HEK293 (cell line): ENCODE measurements at regions not wholly inside any gene's neighbourhood (a gene's known extent, or its start where the extent isn't known, plus 50 kb on each side); places are given as distances from the start of the nearest gene placed in this dataset.

Source experiments
- CTCF ChIA-PET: fragments of 350-600 bp; formaldehyde crosslinking; extraction: SDS; loops from one replicate; lab custom pipeline; 2021; ENCODE audit warnings: antibody characterized with exemption; lab: Yijun Ruan, JAX
- POLR2A ChIA-PET: fragments of 300-600 bp; formaldehyde crosslinking; extraction: SDS; loops from one replicate; lab custom pipeline; 2020; ENCODE audit warnings: antibody characterized with exemption, inconsistent platforms; lab: Yijun Ruan, JAX
- H3K27ac ChIP-seq: fragments of 200-500 bp; sonication (Bioruptor generic); 2 replicates; pipeline ENCODE4 v1.5.1; 2014; ENCODE audit warnings: low read depth, low read length, control low read depth, inconsistent platforms; ENCODE audit errors: extremely low read depth
- H3K36me3 ChIP-seq, 2 experiments: fragments of 200-500 bp in 1 of 2; sonication (Bioruptor generic) in 1 of 2; 1 replicate in 1 of 2; 2 replicates in 1 of 2; pipeline ENCODE4 v1.5.1; 2014 to 2017; ENCODE audit warnings: inconsistent platforms in 2 of 2, low read length in 2 of 2; ENCODE audit not compliant: control insufficient read depth in 2 of 2, insufficient read depth in 1 of 2
- H3K4me1 ChIP-seq: fragments of 200-500 bp; sonication (Bioruptor generic); 2 replicates; pipeline ENCODE4 v1.5.1; 2014; ENCODE audit warnings: mild to moderate bottlenecking, low read length, inconsistent platforms; ENCODE audit not compliant: control insufficient read depth, insufficient read depth
- H3K4me3 ChIP-seq: 2 replicates; pipeline ENCODE4 v1.5.1; 2011; ENCODE audit warnings: low read depth, mild to moderate bottlenecking, control low read depth, low read length, moderate library complexity
- H3K9me3 ChIP-seq: fragments of 200-500 bp; sonication (Bioruptor generic); 2 replicates; pipeline ENCODE4 v1.5.1; 2014; ENCODE audit warnings: low read depth, low read length, inconsistent platforms; ENCODE audit not compliant: control insufficient read depth, insufficient read depth
- ELK4 ChIP-seq: IDR thresholded peaks from 2 replicates; pipeline ENCODE4 v1.6.1; 2011; ENCODE audit warnings: mild to moderate bottlenecking, low read depth, low read length, borderline replicate concordance
- HOXD13 ChIP-seq: sonication (generic); formaldehyde crosslinking; IDR thresholded peaks from 2 replicates; pipeline ENCODE4 v1.8.0; 2022; ENCODE audit warnings: missing genetic modification reagents, borderline replicate concordance
- PBX3 ChIP-seq: sonication (generic); formaldehyde crosslinking; IDR thresholded peaks from 2 replicates; pipeline ENCODE4 v1.8.1; 2022; ENCODE audit warnings: mild to moderate bottlenecking, moderate library complexity, missing genetic modification reagents
- PRDM4 ChIP-seq: fragments of 450-650 bp; formaldehyde crosslinking; IDR thresholded peaks from 2 replicates; pipeline ENCODE4 v1.5.1; 2017; ENCODE audit warnings: missing biosample characterization, missing genetic modification characterization
- PRDM6 ChIP-seq: fragments of 450-650 bp; formaldehyde crosslinking; IDR thresholded peaks from 2 replicates; pipeline ENCODE4 v1.5.1; 2017; ENCODE audit warnings: missing biosample characterization, missing genetic modification characterization
- RBAK ChIP-seq: fragments of 450-650 bp; formaldehyde crosslinking; IDR thresholded peaks from 2 replicates; pipeline ENCODE4 v1.5.1; 2016; ENCODE audit warnings: missing biosample characterization, missing genetic modification characterization
- SCRT1 ChIP-seq: fragments of 450-650 bp; formaldehyde crosslinking; IDR thresholded peaks from 2 replicates; pipeline ENCODE4 v1.5.1; 2016; ENCODE audit warnings: missing biosample characterization, missing genetic modification characterization, borderline replicate concordance
- SCRT2 ChIP-seq: fragments of 450-650 bp; formaldehyde crosslinking; IDR thresholded peaks from 2 replicates; pipeline ENCODE4 v1.5.1; 2016; ENCODE audit warnings: missing biosample characterization, missing genetic modification characterization
- YY2 ChIP-seq: fragments of 450-650 bp; formaldehyde crosslinking; IDR thresholded peaks from 2 replicates; pipeline ENCODE4 v1.5.1; 2016; ENCODE audit warnings: missing biosample characterization, missing genetic modification characterization
- ZBTB48 ChIP-seq: fragments of 450-650 bp; formaldehyde crosslinking; IDR thresholded peaks from 2 replicates; pipeline ENCODE4 v1.5.1; 2016; ENCODE audit warnings: missing biosample characterization, missing genetic modification characterization
- ZIC2 ChIP-seq: fragments of 450-650 bp; formaldehyde crosslinking; IDR thresholded peaks from 2 replicates; pipeline ENCODE4 v1.5.1; 2016; ENCODE audit warnings: missing biosample characterization, missing genetic modification characterization
- ZNF174 ChIP-seq: fragments of 450-650 bp; formaldehyde crosslinking; IDR thresholded peaks from 2 replicates; pipeline ENCODE4 v1.5.0; 2017; ENCODE audit warnings: missing biosample characterization, mild to moderate bottlenecking, missing genetic modification characterization
- ZNF19 ChIP-seq: fragments of 450-650 bp; formaldehyde crosslinking; IDR thresholded peaks from 2 replicates; pipeline ENCODE4; 2016; ENCODE audit warnings: missing biosample characterization, missing genetic modification characterization, low read depth
- ZNF280D ChIP-seq: fragments of 450-650 bp; formaldehyde crosslinking; IDR thresholded peaks from 2 replicates; pipeline ENCODE4 v1.5.1; 2016; ENCODE audit warnings: missing biosample characterization, missing genetic modification characterization
- ZNF292 ChIP-seq: fragments of 450-650 bp; formaldehyde crosslinking; IDR thresholded peaks from 2 replicates; pipeline ENCODE4 v1.5.1; 2016; ENCODE audit warnings: low read depth, missing biosample characterization, missing genetic modification characterization, borderline replicate concordance
- ZNF37A ChIP-seq: fragments of 450-650 bp; IDR thresholded peaks from 2 replicates; pipeline ENCODE4 v1.5.1; 2018; ENCODE audit warnings: missing biosample characterization, missing genetic modification characterization
- ZNF404 ChIP-seq: fragments of 450-650 bp; formaldehyde crosslinking; IDR thresholded peaks from 2 replicates; pipeline ENCODE4 v1.5.1; 2017; ENCODE audit warnings: missing biosample characterization, missing genetic modification characterization
- ZNF423 ChIP-seq: fragments of 450-650 bp; formaldehyde crosslinking; IDR thresholded peaks from 2 replicates; pipeline ENCODE4 v1.5.1; 2016; ENCODE audit warnings: missing biosample characterization, missing genetic modification characterization
- ZNF510 ChIP-seq: fragments of 450-650 bp; formaldehyde crosslinking; IDR thresholded peaks from 2 replicates; pipeline ENCODE4 v1.5.1; 2018; ENCODE audit warnings: mild to moderate bottlenecking, missing genetic modification characterization, missing biosample characterization; ENCODE audit not compliant: insufficient replicate concordance
- ZNF514 ChIP-seq: fragments of 450-650 bp; formaldehyde crosslinking; IDR thresholded peaks from 2 replicates; pipeline ENCODE4 v1.5.1; 2016; ENCODE audit warnings: missing biosample characterization, missing genetic modification characterization
- ZNF654 ChIP-seq: fragments of 450-650 bp; formaldehyde crosslinking; IDR thresholded peaks from 2 replicates; pipeline ENCODE4 v1.5.1; 2016; ENCODE audit warnings: low read depth, missing biosample characterization, missing genetic modification characterization
- ZNF664 ChIP-seq: fragments of 450-650 bp; formaldehyde crosslinking; IDR thresholded peaks from 2 replicates; pipeline ENCODE4 v1.5.1; 2016; ENCODE audit warnings: missing biosample characterization, missing genetic modification characterization
- ZNF707 ChIP-seq: fragments of 450-650 bp; formaldehyde crosslinking; IDR thresholded peaks from 2 replicates; pipeline ENCODE4 v1.5.1; 2016; ENCODE audit warnings: missing biosample characterization, missing genetic modification characterization
- ZNF768 ChIP-seq: fragments of 450-650 bp; formaldehyde crosslinking; IDR thresholded peaks from 2 replicates; pipeline ENCODE4 v1.5.1; 2018; ENCODE audit warnings: missing biosample characterization, mild to moderate bottlenecking, missing genetic modification characterization

GRCh38 chr10:52951824-52952223 lies 179.2 kb upstream of the MBL2 start:
- no peaks in the 10 kb centered on the region for H3K36me3 ChIP-seq
- no peaks in the 10 kb centered on the region for H3K4me1 ChIP-seq
- CTCF ChIA-PET, result interaction anchor here (0.7 to 3.0 kb wide), 9 partner anchors 9 to 694 kb away, joined by 3 to 13 read pairs (median 3); no protein-coding TSS in a partner anchor
- no peak for TF ChIP-seq ZNF423 (tag by site-specific recombination)
- no peak for TF ChIP-seq ZIC2 (tag by site-specific recombination)
- no peak for TF ChIP-seq ZNF37A (tag by site-specific recombination)
- TF ChIP-seq ZNF768 (tag by site-specific recombination), result no peak
- peak; percentile 28 for TF ChIP-seq ZNF654
- TF ChIP-seq PBX3, result no peak
- no peak for TF ChIP-seq ZNF510 (tag by site-specific recombination)
- TF ChIP-seq PRDM4 (tag by site-specific recombination), result no peak
- no peaks in the 10 kb centered on the region for H3K9me3 ChIP-seq
- no peak overlapping the region for H3K4me3 ChIP-seq
- no peak overlapping the region for H3K27ac ChIP-seq
- POLR2A ChIA-PET, result no interaction called here

- Histone ChIP-seq H3K4me3 (no peak overlapping the region), H3K36me3 (no peaks in the 10 kb centered on the region), H3K9me3 (no peaks in the 10 kb centered on the region), H3K4me1 (no peaks in the 10 kb centered on the region), H3K27ac (no peak overlapping the region)
- ChIA-PET CTCF (interaction anchor here (0.6 to 3.0 kb wide), 6 partner anchors 8 to 258 kb away, joined by 3 to 13 read pairs (median 3); no protein-coding TSS in a partner anchor), POLR2A (no interaction called here)
- TF ChIP-seq ELK4, result no peak
- no peak for TF ChIP-seq ZNF707 (tag by site-specific recombination)
- TF ChIP-seq SCRT1 (tag by site-specific recombination), result no peak
- TF ChIP-seq SCRT2 (tag by site-specific recombination), result no peak
- no peak for TF ChIP-seq ZNF280D
- no peak for TF ChIP-seq ZNF664 (tag by site-specific recombination)
- no peak for TF ChIP-seq ZNF404 (tag by site-specific recombination)
- TF ChIP-seq ZNF292 (tag by site-specific recombination), result no peak
- no peak for TF ChIP-seq ZBTB48
- no peak for TF ChIP-seq RBAK (tag by site-specific recombination)
- no peak for TF ChIP-seq YY2
- TF ChIP-seq PRDM6 (tag by site-specific recombination), result no peak
- TF ChIP-seq ZNF19 (tag by site-specific recombination), result no peak
- TF ChIP-seq ZNF514 (tag by site-specific recombination), result no peak
- TF ChIP-seq ZNF174 (tag by site-specific recombination), result no peak
- no peak for TF ChIP-seq PRDM4 (tag by site-specific recombination)
- TF ChIP-seq HOXD13 (CRISPR knock-in tag), result no peak
Measured at GRCh38 chr10:52950578-52950977, 178.0 kb upstream of the MBL2 start.
